ENCODE measurements at regions not wholly inside any gene's neighbourhood (a gene's known extent, or its start where the extent isn't known, plus 50 kb on each side); places are given as distances from the start of the nearest gene placed in this dataset.

DNA sequence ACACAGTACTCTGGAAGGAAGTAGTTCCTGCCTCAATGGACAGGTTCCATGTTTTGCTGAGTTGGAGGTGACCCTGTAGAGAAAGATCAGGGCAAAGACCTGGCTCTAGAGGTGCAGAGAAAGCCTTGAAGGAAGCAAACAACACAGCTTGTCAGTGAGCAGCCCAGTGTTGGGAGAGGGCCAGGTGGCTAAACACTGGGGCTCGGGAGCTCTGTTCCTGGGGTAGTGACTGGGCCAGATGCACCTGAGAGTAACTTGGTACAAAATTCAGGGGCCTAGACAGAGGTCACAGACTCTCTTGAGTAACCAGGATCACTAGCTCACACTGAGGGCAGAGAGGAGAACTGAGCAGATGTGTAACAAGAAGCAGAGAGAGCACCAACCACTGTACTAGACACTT is 138.4 kb upstream of the NALF2 start:
- DNase-seq (ENCODE audit: extremely low read depth, low read depth, low spot score) = no peak

DNA sequence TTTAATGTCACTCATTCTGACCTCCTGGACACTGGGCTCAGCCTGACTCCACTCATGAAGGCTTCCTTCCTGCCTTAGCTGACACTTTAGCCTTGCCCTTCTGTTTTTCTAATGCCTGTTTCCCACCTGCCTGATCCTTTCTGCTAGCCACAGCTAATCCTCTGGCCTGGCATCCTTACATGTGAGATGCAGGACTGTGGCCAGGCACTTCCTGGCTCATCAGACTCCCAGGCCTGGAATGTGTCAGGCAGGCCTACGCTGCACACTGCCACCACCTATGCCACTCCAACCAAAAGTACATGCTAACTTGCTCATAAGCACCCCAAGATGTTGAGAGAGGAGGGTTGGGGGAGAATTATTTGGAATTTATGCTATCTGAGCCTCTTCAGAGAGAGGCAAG is 138.8 kb upstream of the NALF2 start:
- DNase-seq (ENCODE audit: extremely low read depth, low read depth, low spot score) = no peak

DNA sequence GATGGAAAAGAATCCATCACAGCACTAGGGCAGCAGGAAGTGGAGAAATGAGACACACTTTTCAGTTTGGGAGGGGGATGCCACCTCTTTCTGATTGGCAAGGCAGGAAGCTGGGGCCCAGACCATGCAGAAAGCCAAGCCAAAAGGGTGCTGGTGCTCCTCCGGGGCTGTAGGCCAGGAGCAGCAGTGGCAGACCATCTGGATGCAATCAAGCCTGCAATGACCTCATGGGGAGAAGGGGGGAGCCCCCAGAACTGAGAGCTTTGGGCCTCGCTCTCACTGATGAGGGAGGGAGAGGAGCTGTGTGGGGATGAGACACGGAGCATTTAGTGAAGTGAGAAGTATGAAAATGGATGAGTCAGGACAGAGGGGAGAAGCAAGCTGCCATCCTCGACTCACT is 141.3 kb upstream of the NALF2 start:
- DNase-seq (ENCODE audit: extremely low read depth, low read depth, low spot score) = no peak

DNA sequence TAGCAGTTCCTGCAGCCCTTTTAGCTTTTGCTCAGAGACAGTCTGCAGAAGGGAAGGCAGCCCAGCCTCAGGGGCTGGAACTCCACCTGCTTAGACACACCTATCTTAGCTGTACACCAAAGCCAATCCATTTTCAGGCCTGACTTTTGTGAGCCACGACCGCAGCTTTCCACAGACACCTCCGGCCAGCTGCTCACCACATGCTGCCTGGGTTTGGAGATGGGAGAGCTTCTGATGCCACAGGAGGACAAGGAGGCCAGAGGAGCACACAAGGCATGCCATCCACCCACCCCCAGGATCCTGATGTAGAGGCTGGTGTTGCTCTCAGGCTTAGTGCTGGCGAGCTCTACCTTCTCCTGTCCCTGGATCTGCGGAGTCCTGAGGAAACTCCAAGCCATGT is 141.8 kb upstream of the NALF2 start:
- no peak for DNase-seq (ENCODE audit: extremely low read depth, low read depth, low spot score)

DNA sequence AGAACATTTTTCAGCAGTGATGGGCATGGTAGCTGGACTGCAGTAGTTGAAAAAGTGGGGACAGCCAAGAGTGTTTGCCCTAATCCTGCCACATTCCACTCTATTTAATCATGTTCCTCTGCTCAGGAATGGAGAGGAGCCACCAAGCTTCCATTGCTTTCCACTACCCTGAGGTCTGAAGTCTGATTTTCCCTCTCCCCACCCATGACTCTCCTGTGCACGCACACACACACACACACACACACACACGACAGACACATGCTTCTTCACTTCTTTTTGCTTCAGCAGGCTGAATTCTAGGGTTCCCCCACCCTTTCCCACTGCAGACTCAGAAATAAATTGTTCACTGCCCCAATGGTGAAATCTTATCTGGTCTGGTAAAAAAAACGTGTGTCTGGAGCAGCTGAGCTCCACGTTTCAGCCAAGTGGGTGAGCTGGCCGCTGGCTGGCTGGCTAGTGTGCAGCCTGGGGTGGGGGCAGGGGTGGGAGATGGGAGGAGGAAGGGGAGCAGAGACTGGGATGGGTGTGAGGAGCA is 142.7 kb upstream of the NALF2 start:
- DNase-seq (ENCODE audit: extremely low read depth, low read depth, low spot score) = no peak

DNA sequence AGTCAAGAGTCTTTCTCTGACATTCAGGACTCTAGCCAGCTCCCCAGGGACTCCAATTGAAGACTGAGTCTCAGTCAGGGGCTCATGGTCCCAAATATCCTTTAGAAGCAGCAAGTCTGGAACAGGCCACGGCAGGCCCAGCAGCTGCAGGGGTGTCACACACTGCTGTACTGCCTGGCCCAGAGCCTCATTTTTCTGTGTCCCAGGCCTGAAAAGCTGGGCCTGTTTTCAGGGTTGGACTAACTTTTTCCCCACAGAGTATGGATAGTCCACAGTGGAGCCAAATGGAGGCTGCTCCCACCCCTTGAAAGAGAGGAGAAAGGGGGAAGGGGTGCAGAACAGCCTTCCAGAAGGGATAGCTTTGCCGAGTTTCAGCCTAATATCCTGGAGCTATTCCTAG is 146.8 kb upstream of the NALF2 start:
- no peak for DNase-seq (ENCODE audit: extremely low read depth, low read depth, low spot score)

DNA sequence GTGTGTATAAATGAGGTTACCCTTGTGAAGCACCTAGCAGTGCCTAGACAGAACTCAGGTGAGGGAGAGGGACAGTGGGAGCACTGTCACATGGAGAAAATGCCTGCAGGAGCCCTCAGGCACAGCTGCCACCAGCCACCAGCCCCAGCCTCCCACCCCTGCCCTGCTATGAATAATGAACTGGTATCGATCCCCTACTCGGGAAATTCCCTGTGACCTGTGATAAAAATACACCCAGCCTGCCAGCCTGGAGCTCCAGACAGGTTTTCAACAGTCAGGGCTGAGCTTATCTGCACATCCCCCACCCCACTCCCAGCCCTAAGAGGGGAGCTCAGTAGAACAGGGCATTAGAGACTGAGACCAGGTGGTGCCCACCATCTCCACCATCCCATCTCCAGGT is 159.6 kb upstream of the PJA1 start:
- no peak for DNase-seq (ENCODE audit: extremely low read depth, low read depth, low spot score)

DNA sequence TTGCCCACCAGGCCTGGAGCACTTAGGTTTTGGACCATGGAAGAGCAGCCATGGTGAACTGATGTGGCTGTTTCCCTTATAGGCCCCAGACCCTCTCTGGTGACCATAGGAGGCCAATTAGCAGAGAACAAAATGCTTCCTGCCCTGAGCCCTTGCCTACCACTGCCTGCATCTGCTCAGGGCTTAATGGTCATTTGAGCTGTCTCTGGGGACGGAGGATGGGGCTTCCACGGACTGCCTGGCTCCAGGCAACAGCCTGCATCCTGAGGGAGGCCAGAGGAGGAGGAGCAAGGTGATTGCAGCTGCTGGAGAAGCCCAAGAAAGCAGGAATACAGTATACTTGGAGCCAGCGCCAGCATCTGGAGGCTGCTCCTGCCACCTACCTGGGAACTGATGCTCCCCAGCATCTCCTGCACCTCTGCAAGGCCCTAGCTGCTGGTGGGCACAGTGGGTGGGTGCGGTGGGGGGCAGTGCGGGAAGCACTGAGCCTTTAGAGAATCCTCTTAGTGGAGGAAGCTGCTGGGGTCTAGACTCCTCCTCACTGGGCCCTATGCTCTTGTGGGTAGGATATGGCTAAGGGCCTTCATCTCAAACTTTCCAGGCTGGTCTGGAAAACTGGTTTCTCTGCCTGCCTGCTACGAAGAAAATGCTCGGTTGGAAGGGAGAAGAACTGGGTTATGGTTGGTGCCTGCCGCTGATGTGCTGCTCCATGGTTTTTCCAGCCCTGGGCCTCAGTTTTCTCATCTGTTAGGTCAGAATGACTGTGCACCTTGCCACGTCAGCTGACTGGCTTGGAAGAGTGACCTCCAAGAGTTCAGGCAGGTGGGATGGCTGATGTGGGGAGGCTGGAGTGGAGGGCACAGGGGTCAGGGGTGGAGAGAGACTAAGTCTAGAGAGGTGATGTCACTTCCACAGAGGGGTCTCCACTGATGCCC is 158.8 kb upstream of the PJA1 start:
- DNase-seq (ENCODE audit: extremely low read depth, low read depth, low spot score) = no peak

DNA sequence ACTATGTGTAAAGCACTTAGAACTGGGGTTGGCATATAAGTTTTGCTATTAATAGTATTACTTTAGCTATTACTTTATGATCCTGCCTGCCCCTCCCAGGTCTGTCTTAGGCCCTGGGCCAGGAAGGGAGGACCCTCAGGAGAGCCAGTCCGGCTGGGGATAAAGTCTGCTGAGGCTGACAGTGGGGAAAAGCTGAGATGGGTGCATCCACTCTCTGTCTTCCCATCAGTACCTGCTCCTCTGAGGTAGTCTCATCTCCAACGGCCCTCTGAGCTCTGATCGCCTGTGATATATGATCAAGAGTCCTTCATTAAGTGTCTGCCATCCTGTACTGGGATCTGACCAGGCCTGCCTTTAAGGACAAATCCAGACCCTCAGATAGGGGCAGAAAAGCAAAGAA is 156.5 kb upstream of the PJA1 start:
- DNase-seq (ENCODE audit: extremely low read depth, low read depth, low spot score) = no peak

DNA sequence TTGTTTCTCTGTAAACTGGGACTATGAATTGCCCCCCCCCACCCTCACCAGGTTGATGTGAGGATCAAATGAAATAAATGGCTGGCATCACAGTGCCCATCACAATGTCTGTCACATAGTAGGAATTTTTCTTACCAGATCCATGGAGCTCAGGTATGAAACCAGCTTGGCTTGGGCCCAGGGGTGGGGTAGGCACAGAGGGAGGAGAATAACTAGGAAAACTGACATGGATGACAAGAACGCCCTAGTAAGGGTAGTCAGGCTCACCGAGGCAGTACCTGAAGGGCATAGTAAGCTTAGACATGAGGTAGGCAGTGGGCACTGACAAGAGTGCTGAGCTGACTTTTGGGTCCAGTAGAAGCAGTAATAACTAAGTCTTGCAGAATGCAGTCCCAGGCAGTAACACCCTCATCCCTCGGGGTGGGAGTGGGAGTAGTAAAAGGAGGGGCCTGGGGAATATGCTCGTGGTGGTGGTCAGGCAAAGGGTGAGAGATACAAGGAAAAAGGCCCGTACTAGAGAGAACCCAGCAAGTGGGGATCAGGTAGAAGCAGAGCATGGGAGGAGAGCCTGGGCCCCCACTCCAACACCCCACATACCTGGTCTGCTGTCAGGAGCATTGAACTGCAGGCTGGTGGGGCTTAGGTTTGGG is 155.9 kb upstream of the PJA1 start:
- no peak for DNase-seq (ENCODE audit: extremely low read depth, low read depth, low spot score)

DNA sequence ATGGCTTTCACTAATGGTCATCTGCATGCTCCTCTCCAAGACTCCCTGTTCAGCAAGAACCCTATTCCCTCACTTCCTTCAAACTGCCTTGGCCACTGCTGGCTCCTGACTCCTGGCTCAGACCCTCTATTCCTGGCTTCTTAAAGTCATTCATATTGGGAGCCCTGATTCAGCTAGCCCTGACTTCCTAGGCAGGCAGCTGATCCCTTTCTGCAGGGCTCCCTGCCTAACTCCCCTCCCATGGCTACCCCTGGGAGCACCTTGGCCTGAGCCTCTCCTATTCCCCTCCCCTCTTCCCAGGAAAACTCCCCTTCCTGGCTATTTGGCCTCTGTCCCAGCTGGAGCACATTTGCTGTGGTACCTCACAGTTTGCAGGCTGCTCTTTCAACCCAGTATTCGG is 154.9 kb upstream of the PJA1 start:
- DNase-seq (ENCODE audit: extremely low read depth, low read depth, low spot score) = no peak

DNA sequence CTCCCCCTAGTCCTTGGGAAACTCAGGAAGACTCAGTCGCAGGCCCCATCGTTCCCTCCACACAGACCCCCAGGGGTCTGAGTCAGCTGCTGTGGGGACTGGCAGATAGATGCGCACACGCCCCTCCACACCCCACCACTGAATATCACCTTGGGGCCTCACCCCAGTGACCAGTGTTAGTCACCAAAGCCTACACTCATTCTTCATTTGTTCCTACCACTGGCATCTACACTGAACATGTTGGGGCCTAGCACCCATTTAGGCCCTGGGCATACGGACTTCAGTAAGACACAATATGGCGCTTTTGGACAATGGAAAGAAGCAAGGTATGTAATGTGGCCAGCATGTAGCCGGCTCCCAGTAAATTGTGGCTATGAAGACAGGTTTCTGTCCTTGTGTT is 154.1 kb upstream of the PJA1 start:
- DNase-seq (ENCODE audit: extremely low read depth, low read depth, low spot score) = no peak

DNA sequence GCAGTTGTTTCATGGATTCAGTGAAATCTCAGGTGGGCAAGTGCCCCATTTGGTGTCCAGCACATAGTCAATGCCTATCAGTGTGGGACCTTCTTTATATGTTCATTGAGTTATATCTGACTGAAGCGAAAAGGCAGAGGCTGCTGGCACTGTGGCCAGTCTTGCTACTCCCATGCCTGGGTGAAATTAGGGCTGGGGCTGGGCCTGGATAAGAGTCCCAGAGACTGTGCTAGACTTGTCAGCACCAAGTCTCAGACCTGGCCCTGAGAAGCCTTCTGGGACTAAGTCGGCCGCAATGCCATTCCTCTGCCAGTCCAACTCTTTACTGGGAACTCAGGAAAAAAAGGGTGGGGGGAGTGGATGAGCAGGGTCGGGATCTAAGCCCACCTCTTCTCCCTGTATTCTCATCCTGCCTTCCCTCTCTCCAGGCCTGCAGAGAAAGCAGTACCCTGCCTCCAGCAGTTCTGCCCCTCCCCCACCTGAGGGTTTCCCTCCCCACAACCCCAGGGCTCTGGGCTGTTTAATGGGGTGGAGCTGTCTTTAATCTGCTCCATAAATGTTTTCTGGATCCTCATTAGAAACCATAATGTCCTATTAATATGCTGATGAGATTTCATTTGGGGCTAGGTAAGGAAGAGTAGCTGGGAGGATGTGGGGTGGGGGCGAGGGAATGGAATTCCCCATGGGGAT is 153.5 kb upstream of the PJA1 start:
- DNase-seq (ENCODE audit: extremely low read depth, low read depth, low spot score) = no peak

DNA sequence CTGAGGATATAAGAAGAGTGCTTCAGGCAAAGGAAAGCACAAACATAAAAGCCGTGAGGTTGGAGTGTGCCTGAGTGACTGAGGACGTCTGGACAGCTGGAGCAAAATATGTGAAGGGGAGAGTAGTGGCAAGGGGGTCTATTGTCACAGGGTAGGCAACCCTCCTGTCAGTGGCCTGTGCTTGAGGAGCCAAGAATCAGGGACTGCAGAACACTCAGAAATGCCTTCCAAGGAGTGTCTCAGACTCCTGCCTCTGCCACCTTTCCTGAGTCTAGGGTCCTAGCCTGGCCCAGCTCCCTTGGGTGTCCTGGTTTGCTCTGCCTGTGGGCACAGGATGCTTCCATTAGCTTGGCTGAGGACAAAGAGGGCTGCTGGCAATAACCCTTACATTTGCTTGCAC is 152.5 kb upstream of the PJA1 start:
- no peak for DNase-seq (ENCODE audit: extremely low read depth, low read depth, low spot score)

DNA sequence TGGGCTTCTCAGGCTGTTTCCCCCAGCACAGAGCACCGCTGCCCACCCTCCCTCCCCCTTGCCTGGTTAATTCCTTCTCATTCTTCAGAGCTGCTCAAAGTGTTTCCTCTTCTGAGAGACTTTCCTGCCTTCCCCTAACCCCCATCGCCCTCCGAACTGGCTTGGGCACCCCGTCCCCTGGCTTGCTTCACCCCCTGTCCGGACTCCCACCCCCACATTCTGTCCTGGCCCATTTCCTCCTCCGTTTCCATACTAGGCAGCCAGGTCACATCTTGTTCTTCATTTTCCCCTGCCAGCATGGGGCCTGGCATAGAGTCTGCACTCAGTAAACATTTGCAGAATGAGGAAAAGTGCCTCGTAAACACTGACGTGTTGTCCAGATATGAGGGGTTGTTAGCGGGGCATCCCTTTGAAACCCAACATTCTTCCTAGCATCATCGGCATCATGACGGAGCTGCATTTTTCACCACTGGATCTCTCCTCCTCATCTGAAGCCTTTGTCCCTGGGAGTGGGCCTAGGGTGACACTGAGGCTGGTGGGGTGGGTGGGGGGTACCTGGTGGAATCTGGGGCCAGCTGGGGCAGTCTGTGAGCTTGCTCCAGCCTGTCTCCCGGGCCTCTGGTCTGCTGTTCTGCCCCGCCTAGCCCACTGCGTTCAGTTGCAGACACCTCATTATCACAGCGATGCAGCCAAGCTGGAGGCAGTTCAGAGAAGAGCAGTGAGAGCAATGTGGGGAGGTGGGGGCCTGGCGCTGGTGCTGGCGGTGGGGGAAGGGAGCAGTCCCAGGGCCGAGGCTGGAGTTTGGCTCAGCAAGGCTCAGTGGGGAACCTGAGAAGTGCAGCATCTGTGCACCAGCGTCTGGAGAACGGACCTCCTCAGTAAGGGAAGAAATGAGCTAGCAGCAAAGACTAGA is 149.4 kb upstream of the PJA1 start:
- DNase-seq (ENCODE audit: extremely low read depth, low read depth, low spot score) = no peak

DNA sequence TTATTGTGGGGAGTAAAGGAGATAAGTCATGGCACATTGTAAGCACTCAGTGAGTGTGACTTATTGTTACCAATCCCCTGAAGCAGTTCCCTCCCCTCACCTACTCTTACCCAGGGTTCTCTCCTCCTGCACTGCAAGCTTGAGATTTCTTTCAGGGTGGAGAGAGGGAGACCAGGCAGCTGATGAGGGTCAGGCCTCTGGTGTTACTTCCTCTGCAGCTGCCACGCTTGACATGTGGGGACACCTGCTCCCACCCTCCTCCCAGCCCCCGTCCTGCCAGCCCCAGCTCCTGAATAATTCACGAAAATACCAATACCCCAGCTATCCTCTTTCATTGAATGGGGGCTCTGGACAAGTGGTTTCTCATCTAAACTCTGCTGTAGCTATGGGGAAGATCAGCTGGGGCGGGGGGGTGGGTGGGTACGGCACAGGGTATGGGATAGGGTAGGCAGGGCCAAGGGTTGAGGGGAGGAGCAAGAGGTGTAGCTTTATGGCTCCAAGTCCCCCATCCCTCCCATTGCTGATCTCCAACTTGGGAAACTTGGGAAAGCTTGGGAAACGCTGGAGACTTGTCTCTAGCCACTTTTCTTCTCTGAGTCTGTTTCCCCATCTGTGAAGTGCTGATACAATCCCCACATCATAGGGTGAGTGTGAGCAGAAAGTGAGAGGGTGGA is 148.5 kb upstream of the PJA1 start:
- no peak for DNase-seq (ENCODE audit: extremely low read depth, low read depth, low spot score)

DNA sequence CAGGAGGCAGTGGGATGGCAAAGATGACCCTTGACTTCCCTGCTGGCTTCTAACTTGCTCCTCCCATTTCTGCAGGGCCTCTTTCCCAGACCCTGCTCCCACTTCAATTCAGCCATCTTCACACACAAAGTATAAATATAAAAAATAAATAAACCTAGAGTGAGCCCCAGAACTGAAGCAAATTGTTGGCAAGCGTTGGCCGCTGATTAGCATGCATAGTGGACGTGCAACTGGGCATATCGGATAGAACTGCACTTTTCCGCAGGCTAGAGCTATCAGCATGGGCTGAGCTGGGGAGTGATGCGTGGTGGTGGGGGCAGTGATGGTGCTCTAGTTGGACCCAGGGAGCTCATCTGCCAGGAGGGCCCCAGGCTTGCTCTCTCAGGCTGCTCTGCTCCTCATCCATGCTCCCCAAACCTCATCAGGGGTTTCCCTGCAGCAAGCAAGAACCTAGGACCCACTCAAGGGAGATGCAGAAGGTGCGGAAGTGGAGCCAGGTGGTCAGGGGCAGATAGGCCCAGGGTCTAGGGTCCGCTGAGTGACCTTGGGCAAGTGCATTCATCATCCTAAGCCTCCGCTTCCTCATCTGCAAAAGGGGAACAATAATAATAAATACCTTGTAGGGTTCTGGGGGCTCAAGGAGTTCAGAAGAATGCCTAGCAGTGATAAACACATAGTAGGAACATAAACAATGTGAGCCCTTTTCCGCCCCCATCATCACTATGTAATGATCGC is 146.8 kb upstream of the PJA1 start:
- DNase-seq (ENCODE audit: extremely low read depth, low read depth, low spot score) = no peak

DNA sequence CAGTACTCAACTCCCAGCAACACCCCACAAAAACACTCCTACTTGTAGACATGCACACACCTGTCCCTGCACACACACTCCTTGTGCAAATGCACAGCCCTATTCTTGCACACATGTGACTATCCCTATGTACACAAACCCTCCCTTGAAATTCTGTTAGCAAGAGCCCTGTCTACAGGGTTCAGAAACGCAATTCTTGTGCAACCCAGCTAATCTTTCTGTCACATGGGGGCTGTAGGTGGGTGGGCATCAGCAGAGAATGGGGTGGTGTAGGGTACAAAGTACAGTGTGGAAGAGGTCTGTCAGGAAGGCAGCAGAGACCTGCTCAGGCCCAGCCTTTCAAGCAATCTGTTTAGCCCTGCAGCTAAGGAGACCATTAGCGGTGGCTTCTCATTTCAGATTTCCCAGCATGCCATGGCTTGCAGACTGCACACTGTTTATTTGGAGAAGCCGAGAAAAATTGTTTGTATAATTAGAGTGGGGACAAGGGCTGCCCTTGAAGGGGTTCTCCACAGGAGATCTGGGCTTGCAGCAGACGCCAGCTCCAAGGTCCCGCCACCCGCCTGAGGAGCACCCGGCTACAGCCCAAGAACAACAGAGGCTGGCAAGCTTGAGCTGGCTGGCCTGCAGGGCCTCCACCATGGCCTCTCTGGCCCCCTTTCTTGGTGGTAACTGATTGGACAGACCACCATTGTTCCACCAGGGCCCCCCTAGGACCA is 144.0 kb upstream of the PJA1 start:
- DNase-seq (ENCODE audit: extremely low read depth, low read depth, low spot score) = no peak

DNA sequence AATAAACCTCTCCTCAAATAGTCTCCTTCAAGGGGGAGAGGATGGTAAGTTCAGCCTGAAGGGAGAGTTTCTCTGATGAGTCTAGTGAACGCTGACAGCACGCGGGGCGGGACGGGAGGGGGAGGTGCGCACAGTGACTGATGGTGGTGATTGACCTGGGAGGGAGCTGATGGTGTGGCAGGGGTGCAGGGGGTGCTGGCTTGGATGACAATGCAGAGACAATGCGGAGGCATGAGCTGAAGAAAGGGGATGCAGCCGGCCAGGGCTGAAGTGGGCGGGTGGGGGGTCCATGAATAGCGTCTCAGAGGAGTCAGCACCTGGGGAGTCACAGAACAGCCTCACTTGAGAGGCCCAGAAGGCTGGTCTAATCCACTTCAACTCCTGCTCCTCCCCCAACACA is 142.5 kb upstream of the PJA1 start:
- no peak for DNase-seq (ENCODE audit: extremely low read depth, low read depth, low spot score)

Measured in glomerular endothelial cell (primary cell).